Cerebellar nuclear complex (tissue), 1 donor: ENCODE measurements at regions not wholly inside any gene's neighbourhood (a gene's known extent, or its start where the extent isn't known, plus 50 kb on each side); places are given as distances from the start of the nearest gene placed in this dataset.

ENCODE experiments used
- DNase-seq, 2 experiments: peaks; one replicate each; lab custom pipeline; 2025; lab: John Stamatoyannopoulos, UW

GRCh38 chr15:99440551-99441443 is 125.0 kb upstream of the MEF2A start:
- DNase-seq: no peak

GRCh38 chr15:99441444-99441800 is 124.4 kb upstream of the MEF2A start:
- no peak for DNase-seq

- no peak for DNase-seq
Measured at GRCh38 chr15:99441871-99442251, 123.9 kb upstream of the MEF2A start.

- DNase-seq: no peak
Measured at GRCh38 chr15:99442252-99442897, 123.4 kb upstream of the MEF2A start.

- DNase-seq: no peak
Measured at GRCh38 chr15:99443056-99443756, 122.6 kb upstream of the MEF2A start.

- DNase-seq: no peak
Measured at GRCh38 chr15:99443768-99444446, 121.9 kb upstream of the MEF2A start.

GRCh38 chr15:99445272-99445850 is 120.4 kb upstream of the MEF2A start:
- DNase-seq: no peak

GRCh38 chr15:99446565-99447496 is 119.0 kb upstream of the MEF2A start:
- no peak for DNase-seq

- no peak for DNase-seq
Measured at GRCh38 chr15:99447497-99448371, 118.0 kb upstream of the MEF2A start.

- no peak for DNase-seq
Measured at GRCh38 chr15:99449514-99449913, 116.3 kb upstream of the MEF2A start.

GRCh38 chr15:99450896-99451358 is 114.9 kb upstream of the MEF2A start:
- DNase-seq: no peak

- DNase-seq: no peak
Measured at GRCh38 chr15:99451484-99451883, 114.3 kb upstream of the MEF2A start.

- DNase-seq: no peak
Measured at GRCh38 chr15:99452010-99452409, 113.8 kb upstream of the MEF2A start.

GRCh38 chr15:99452728-99453636 is 112.8 kb upstream of the MEF2A start:
- DNase-seq: peak in 1 of 2 experiments; percentile 72

GRCh38 chr15:99453637-99454030 is 112.2 kb upstream of the MEF2A start:
- DNase-seq: no peak

- DNase-seq: no peak
Measured at GRCh38 chr15:99454107-99454809, 111.5 kb upstream of the MEF2A start.

GRCh38 chr15:99454941-99455788 is 110.6 kb upstream of the MEF2A start:
- DNase-seq: peak in 1 of 2 experiments; percentile 26
